Endodermal cell (in vitro differentiated cells): ENCODE measurements at regions not wholly inside any gene's neighbourhood (a gene's known extent, or its start where the extent isn't known, plus 50 kb on each side); places are given as distances from the start of the nearest gene placed in this dataset.
"Not testable (repeated sequence)": the region's sequence is repeated elsewhere in the genome, so short reads cannot be mapped to it uniquely, and the experiment has no call there.

ENCODE experiments used
- DNase-seq: peaks from one replicate; pipeline ENCODE4 v3.0.0-alpha.2; 2017
- H3K27ac ChIP-seq: 2 replicates; pipeline ENCODE4 v1.5.1; 2013; ENCODE audit warnings: mild to moderate bottlenecking, low read depth, low read length, moderate library complexity
- H3K27me3 ChIP-seq: 2 replicates; pipeline ENCODE4 v1.6.1; 2013; ENCODE audit warnings: mild to moderate bottlenecking, low read length, moderate library complexity; ENCODE audit not compliant: insufficient read depth, control insufficient read depth, poor library complexity, severe bottlenecking
- H3K36me3 ChIP-seq: 2 replicates; pipeline ENCODE4 v1.7.0; 2013; ENCODE audit warnings: mild to moderate bottlenecking, low read length, moderate library complexity; ENCODE audit not compliant: control insufficient read depth, insufficient read depth
- H3K4me1 ChIP-seq: one replicate; pipeline ENCODE4 v1.7.0; 2013; ENCODE audit warnings: low read length; ENCODE audit not compliant: control insufficient read depth, insufficient read depth
- H3K4me3 ChIP-seq: 2 replicates; pipeline ENCODE4 v1.5.1; 2013; ENCODE audit warnings: mild to moderate bottlenecking, low read length, moderate library complexity
- H3K9ac ChIP-seq: 2 replicates; pipeline ENCODE4 v1.6.1; 2013; ENCODE audit warnings: mild to moderate bottlenecking, low read length, moderate library complexity; ENCODE audit not compliant: poor library complexity, severe bottlenecking; ENCODE audit errors: extremely low read depth
- H3K9me3 ChIP-seq: 2 replicates; pipeline ENCODE4 v1.6.1; 2013; ENCODE audit warnings: mild to moderate bottlenecking, low read length, moderate library complexity; ENCODE audit not compliant: control insufficient read depth
- H3K27ac Mint-ChIP-seq: 2 replicates; pipeline ENCODE4 v1.8.0; 2020; ENCODE audit warnings: mixed read lengths
- H3K27me3 Mint-ChIP-seq: 2 replicates; pipeline ENCODE4 v1.8.0; 2021; ENCODE audit warnings: mild to moderate bottlenecking, mixed read lengths; ENCODE audit not compliant: insufficient read depth
- H3K36me3 Mint-ChIP-seq: 2 replicates; pipeline ENCODE4 v1.8.0; 2020; ENCODE audit warnings: low read depth, mixed read lengths
- H3K4me1 Mint-ChIP-seq: 2 replicates; pipeline ENCODE4 v1.8.0; 2020; ENCODE audit warnings: mixed read lengths
- H3K4me3 Mint-ChIP-seq: 2 replicates; pipeline ENCODE4 v1.8.0; 2020; ENCODE audit warnings: mild to moderate bottlenecking, moderate library complexity, mixed read lengths
- H3K9me3 Mint-ChIP-seq: 2 replicates; pipeline ENCODE4 v1.8.0; 2020; ENCODE audit warnings: mild to moderate bottlenecking, mixed read lengths
- CTCF ChIP-seq: fragments of 200-600 bp; sonication (generic); conservative IDR thresholded peaks from 2 replicates; pipeline ENCODE4 v1.5.0; 2021; ENCODE audit warnings: antibody characterized with exemption, mild to moderate bottlenecking
- WGBS, 2 experiments: methylation state at CpG; one replicate each; pipeline versions ENCODE4 v1.1.5 to v1.1.7; 2013; ENCODE audit warnings: missing lambda C conversion rate in 2 of 2, mixed read lengths in 1 of 2; ENCODE audit not compliant: insufficient coverage in 1 of 2, insufficient read length in 1 of 2; 5-methylcytosine and 5-hydroxymethylcytosine counted together

GRCh38 chr20:53856300-53857295, 213.8 kb downstream of the BCAS1 start:
- no peak for TF ChIP-seq CTCF
- no peak for DNase-seq
- Histone ChIP-seq H3K9ac (no peak overlapping the region), H3K4me1 (no peaks in the 10 kb centered on the region), H3K36me3 (no peaks in the 10 kb centered on the region), H3K4me3 (no peak overlapping the region), H3K27me3 (no peaks in the 10 kb centered on the region), H3K9me3 (no peaks in the 10 kb centered on the region), H3K27ac (no peak overlapping the region)
- Mint-ChIP-seq H3K9me3 (peaks cover 9% of the 10 kb centered on the region), H3K4me1 (peaks cover 10% of the 10 kb centered on the region), H3K27ac (no peak overlapping the region), H3K36me3 (no peaks in the 10 kb centered on the region), H3K4me3 (no peak overlapping the region), H3K27me3 (no peaks in the 10 kb centered on the region)
- WGBS, 2 experiments = 94 to 98% methylated on average over 3 to 5 of the region's 5 CpGs

GRCh38 chr20:53855733-53856132, 214.7 kb downstream of the BCAS1 start:
- no peaks in the 10 kb centered on the region for H3K27me3 ChIP-seq
- no peaks in the 10 kb centered on the region for H3K36me3 ChIP-seq
- no peak overlapping the region for H3K4me3 ChIP-seq
- H3K9ac ChIP-seq = no peak overlapping the region
- Mint-ChIP-seq H3K4me1 (peaks cover 10% of the 10 kb centered on the region), H3K4me3 (no peak overlapping the region), H3K27ac (no peak overlapping the region), H3K9me3 (peaks cover 9% of the 10 kb centered on the region), H3K36me3 (no peaks in the 10 kb centered on the region), H3K27me3 (no peaks in the 10 kb centered on the region)
- no peak overlapping the region for H3K27ac ChIP-seq
- TF ChIP-seq CTCF = no peak
- H3K4me1 ChIP-seq = no peaks in the 10 kb centered on the region
- DNase-seq = no peak
- H3K9me3 ChIP-seq = no peaks in the 10 kb centered on the region
- 95 to 100% methylated on average over 4 to 5 of the region's 5 CpGs for WGBS, 2 experiments

- not testable (repeated sequence) for H3K27ac ChIP-seq, H3K27ac Mint-ChIP-seq, H3K4me1 ChIP-seq, H3K36me3 ChIP-seq, H3K9me3 Mint-ChIP-seq, H3K9ac ChIP-seq, H3K27me3 ChIP-seq, H3K4me1 Mint-ChIP-seq, H3K36me3 Mint-ChIP-seq, H3K4me3 Mint-ChIP-seq, H3K4me3 ChIP-seq, H3K27me3 Mint-ChIP-seq, DNase-seq, H3K9me3 ChIP-seq
- no CpG with 5 or more reads among the region's 10 CpGs for WGBS, 2 experiments
These were observed 215.8 kb downstream of the BCAS1 start for GRCh38 chr20:53854609-53854926.
